ENCODE measurements at regions not wholly inside any gene's neighbourhood (a gene's known extent, or its start where the extent isn't known, plus 50 kb on each side); places are given as distances from the start of the nearest gene placed in this dataset.

DNA sequence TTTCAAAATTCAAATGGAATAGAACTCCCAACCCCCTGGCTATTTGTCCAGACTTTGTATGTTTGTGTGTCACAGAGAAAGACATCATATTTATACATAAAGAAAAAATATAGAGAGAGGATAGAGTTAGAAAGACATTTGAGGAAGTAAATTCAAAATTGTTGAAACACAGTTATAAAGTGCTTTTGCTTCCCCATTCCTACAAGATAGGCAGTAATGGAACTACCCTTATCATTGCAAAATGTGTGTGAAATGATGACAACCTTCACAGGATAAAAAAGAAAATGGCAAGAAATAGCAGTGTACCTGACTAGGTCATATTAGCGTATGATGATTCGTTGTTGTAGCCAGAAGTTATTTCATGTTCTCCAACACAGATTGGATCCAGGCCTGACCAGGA is 63.1 kb downstream of the FZD1 start:
- no peaks in the 10 kb centered on the region for H3K9me3 ChIP-seq (ENCODE audit: control insufficient read depth, insufficient read depth, low read depth, low read length)
- ChIA-PET CTCF (no interaction called here), POLR2A (no interaction called here)
- no peaks in the 10 kb centered on the region for H3K4me1 ChIP-seq (ENCODE audit: control insufficient read depth, insufficient read depth, low read length)
- H3K27ac ChIP-seq (ENCODE audit: extremely low read depth, low read depth, low read length): no peak overlapping the region
- no peaks in the 10 kb centered on the region for H3K36me3 ChIP-seq (ENCODE audit: control insufficient read depth in 2 of 2, insufficient read depth in 1 of 2, low read length in 2 of 2)
- TF ChIP-seq ZNF501 (tag by site-specific recombination; IDR thresholded peaks at IDR 0.05): no peak
- TF ChIP-seq, protein P1, sequence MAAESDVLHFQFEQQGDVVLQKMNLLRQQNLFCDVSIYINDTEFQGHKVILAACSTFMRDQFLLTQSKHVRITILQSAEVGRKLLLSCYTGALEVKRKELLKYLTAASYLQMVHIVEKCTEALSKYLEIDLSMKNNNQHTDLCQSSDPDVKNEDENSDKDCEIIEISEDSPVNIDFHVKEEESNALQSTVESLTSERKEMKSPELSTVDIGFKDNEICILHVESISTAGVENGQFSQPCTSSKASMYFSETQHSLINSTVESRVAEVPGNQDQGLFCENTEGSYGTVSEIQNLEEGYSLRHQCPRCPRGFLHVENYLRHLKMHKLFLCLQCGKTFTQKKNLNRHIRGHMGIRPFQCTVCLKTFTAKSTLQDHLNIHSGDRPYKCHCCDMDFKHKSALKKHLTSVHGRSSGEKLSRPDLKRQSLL (tag by site-specific recombination; IDR thresholded peaks at IDR 0.05): no peak
- TF ChIP-seq ZNF571 (tag by site-specific recombination; IDR thresholded peaks at IDR 0.05): no peak
- H3K4me3 ChIP-seq (ENCODE audit: low read depth, low read length): no peak overlapping the region

DNA sequence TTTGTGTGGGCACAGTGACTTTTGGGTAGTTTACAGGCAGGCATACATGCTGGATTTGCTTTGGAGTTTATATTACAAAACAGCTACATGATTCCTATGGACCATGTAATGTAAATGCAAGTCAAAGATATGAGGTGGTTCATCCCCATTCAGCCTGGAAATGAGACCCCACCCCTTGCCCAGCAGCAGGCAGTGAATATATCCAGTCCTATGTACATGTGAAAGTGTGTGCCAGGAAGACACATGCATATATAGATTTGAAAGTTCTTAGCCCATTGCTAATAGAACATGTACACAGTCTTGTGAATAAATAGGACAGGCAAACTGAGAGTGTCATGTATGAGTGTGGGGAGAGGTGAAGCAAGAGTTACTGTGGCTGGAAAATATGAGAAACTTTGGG is 65.3 kb downstream of the FZD1 start:
- POLR2A ChIA-PET: no interaction called here
- CTCF ChIA-PET: interaction anchor here (0.5 kb wide), 1 partner anchor 874 kb away, joined by 4 read pairs; no protein-coding TSS in a partner anchor
- H3K4me1 ChIP-seq (ENCODE audit: control insufficient read depth, insufficient read depth, low read length): no peaks in the 10 kb centered on the region

More for the DNA sequence above, 65.3 kb downstream of the FZD1 start:
- TF ChIP-seq, protein P2, sequence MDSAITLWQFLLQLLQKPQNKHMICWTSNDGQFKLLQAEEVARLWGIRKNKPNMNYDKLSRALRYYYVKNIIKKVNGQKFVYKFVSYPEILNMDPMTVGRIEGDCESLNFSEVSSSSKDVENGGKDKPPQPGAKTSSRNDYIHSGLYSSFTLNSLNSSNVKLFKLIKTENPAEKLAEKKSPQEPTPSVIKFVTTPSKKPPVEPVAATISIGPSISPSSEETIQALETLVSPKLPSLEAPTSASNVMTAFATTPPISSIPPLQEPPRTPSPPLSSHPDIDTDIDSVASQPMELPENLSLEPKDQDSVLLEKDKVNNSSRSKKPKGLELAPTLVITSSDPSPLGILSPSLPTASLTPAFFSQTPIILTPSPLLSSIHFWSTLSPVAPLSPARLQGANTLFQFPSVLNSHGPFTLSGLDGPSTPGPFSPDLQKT (IDR thresholded peaks at IDR 0.05; ENCODE audit: borderline replicate concordance, low read depth, low read length): no peak
- TF ChIP-seq, protein P3, sequence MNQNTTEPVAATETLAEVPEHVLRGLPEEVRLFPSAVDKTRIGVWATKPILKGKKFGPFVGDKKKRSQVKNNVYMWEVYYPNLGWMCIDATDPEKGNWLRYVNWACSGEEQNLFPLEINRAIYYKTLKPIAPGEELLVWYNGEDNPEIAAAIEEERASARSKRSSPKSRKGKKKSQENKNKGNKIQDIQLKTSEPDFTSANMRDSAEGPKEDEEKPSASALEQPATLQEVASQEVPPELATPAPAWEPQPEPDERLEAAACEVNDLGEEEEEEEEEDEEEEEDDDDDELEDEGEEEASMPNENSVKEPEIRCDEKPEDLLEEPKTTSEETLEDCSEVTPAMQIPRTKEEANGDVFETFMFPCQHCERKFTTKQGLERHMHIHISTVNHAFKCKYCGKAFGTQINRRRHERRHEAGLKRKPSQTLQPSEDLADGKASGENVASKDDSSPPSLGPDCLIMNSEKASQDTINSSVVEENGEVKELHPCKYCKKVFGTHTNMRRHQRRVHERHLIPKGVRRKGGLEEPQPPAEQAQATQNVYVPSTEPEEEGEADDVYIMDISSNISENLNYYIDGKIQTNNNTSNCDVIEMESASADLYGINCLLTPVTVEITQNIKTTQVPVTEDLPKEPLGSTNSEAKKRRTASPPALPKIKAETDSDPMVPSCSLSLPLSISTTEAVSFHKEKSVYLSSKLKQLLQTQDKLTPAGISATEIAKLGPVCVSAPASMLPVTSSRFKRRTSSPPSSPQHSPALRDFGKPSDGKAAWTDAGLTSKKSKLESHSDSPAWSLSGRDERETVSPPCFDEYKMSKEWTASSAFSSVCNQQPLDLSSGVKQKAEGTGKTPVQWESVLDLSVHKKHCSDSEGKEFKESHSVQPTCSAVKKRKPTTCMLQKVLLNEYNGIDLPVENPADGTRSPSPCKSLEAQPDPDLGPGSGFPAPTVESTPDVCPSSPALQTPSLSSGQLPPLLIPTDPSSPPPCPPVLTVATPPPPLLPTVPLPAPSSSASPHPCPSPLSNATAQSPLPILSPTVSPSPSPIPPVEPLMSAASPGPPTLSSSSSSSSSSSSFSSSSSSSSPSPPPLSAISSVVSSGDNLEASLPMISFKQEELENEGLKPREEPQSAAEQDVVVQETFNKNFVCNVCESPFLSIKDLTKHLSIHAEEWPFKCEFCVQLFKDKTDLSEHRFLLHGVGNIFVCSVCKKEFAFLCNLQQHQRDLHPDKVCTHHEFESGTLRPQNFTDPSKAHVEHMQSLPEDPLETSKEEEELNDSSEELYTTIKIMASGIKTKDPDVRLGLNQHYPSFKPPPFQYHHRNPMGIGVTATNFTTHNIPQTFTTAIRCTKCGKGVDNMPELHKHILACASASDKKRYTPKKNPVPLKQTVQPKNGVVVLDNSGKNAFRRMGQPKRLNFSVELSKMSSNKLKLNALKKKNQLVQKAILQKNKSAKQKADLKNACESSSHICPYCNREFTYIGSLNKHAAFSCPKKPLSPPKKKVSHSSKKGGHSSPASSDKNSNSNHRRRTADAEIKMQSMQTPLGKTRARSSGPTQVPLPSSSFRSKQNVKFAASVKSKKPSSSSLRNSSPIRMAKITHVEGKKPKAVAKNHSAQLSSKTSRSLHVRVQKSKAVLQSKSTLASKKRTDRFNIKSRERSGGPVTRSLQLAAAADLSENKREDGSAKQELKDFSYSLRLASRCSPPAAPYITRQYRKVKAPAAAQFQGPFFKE (tag by site-specific recombination; IDR thresholded peaks at IDR 0.05; ENCODE audit: borderline replicate concordance): no peak
- TF ChIP-seq ZNF558 (tag by site-specific recombination; IDR thresholded peaks at IDR 0.05) (no peak), GLIS1 (tag by site-specific recombination; IDR thresholded peaks at IDR 0.05) (no peak), KLF9 (tag by site-specific recombination; IDR thresholded peaks at IDR 0.05; ENCODE audit: low read depth) (no peak), ZBTB20 (tag by site-specific recombination; IDR thresholded peaks at IDR 0.05) (no peak), FEZF1 (tag by site-specific recombination; IDR thresholded peaks at IDR 0.05) (no peak), BCL11A (tag by site-specific recombination; IDR thresholded peaks at IDR 0.05; ENCODE audit: low read depth) (no peak), ZNF837 (tag by site-specific recombination; IDR thresholded peaks at IDR 0.05) (no peak), ZNF335 (tag by site-specific recombination; conservative IDR thresholded peaks at IDR 0.05) (no peak), MEIS1 (CRISPR knock-in tag; IDR thresholded peaks at IDR 0.05; ENCODE audit: borderline replicate concordance) (no peak), WT1 (tag by site-specific recombination; IDR thresholded peaks at IDR 0.05) (no peak), ZNF548 (tag by site-specific recombination; IDR thresholded peaks at IDR 0.05) (no peak), ZNF19 (tag by site-specific recombination; IDR thresholded peaks at IDR 0.05; ENCODE audit: low read depth) (no peak)
- TF ChIP-seq, protein P4, sequence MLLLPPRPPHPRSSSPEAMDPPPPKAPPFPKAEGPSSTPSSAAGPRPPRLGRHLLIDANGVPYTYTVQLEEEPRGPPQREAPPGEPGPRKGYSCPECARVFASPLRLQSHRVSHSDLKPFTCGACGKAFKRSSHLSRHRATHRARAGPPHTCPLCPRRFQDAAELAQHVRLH (tag by site-specific recombination; IDR thresholded peaks at IDR 0.05): no peak
- TF ChIP-seq, protein P5, sequence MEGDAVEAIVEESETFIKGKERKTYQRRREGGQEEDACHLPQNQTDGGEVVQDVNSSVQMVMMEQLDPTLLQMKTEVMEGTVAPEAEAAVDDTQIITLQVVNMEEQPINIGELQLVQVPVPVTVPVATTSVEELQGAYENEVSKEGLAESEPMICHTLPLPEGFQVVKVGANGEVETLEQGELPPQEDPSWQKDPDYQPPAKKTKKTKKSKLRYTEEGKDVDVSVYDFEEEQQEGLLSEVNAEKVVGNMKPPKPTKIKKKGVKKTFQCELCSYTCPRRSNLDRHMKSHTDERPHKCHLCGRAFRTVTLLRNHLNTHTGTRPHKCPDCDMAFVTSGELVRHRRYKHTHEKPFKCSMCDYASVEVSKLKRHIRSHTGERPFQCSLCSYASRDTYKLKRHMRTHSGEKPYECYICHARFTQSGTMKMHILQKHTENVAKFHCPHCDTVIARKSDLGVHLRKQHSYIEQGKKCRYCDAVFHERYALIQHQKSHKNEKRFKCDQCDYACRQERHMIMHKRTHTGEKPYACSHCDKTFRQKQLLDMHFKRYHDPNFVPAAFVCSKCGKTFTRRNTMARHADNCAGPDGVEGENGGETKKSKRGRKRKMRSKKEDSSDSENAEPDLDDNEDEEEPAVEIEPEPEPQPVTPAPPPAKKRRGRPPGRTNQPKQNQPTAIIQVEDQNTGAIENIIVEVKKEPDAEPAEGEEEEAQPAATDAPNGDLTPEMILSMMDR (tag by site-specific recombination; IDR thresholded peaks at IDR 0.05): no peak
- Histone ChIP-seq H3K36me3 (ENCODE audit: control insufficient read depth in 2 of 2, insufficient read depth in 1 of 2, low read length in 2 of 2) (no peaks in the 10 kb centered on the region), H3K9me3 (ENCODE audit: control insufficient read depth, insufficient read depth, low read depth, low read length) (no peaks in the 10 kb centered on the region), H3K4me3 (ENCODE audit: low read depth, low read length) (no peak overlapping the region), H3K27ac (ENCODE audit: extremely low read depth, low read depth, low read length) (no peak overlapping the region)
